ENCODE measurements at regions not wholly inside any gene's neighbourhood (a gene's known extent, or its start where the extent isn't known, plus 50 kb on each side); places are given as distances from the start of the nearest gene placed in this dataset.

DNA sequence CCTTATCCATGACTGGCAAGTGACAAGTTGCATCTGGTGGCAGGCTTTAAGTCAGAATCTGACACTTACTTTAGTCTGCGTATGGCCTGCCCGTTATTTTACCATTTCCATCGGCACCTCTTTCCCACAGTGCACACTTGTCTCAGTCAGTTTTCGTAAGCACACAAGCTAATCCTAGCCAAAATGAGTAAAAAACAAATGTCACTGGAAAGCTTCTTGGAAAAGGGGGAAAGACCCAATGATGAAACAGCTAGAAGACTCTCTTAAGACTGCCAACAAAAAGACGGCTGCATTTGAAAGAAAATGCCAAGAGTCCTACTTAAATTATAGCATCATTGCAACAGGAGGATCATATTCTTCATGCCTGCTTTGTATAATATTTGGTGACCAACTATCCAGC lies 457.9 kb upstream of the ISX start:
- TF ChIP-seq EZH2 (IDR thresholded peaks at IDR 0.05; ENCODE audit: low read length) = no peak
- TF ChIP-seq, protein P1, sequence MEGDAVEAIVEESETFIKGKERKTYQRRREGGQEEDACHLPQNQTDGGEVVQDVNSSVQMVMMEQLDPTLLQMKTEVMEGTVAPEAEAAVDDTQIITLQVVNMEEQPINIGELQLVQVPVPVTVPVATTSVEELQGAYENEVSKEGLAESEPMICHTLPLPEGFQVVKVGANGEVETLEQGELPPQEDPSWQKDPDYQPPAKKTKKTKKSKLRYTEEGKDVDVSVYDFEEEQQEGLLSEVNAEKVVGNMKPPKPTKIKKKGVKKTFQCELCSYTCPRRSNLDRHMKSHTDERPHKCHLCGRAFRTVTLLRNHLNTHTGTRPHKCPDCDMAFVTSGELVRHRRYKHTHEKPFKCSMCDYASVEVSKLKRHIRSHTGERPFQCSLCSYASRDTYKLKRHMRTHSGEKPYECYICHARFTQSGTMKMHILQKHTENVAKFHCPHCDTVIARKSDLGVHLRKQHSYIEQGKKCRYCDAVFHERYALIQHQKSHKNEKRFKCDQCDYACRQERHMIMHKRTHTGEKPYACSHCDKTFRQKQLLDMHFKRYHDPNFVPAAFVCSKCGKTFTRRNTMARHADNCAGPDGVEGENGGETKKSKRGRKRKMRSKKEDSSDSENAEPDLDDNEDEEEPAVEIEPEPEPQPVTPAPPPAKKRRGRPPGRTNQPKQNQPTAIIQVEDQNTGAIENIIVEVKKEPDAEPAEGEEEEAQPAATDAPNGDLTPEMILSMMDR (optimal IDR thresholded peaks at IDR 0.05 in 1 of 3, IDR thresholded peaks at IDR 0.05 in 1 of 3, conservative IDR thresholded peaks at IDR 0.05 in 1 of 3; ENCODE audit: extremely low read depth in 1 of 3, insufficient read depth in 2 of 3, low read length in 3 of 3) = no peak

Measured in keratinocyte (primary cell).